ENCODE measurements at regions not wholly inside any gene's neighbourhood (a gene's known extent, or its start where the extent isn't known, plus 50 kb on each side); places are given as distances from the start of the nearest gene placed in this dataset.
"Not testable (repeated sequence)": the region's sequence is repeated elsewhere in the genome, so short reads cannot be mapped to it uniquely, and the experiment has no call there.

- DNase-seq: no peak
These were observed 401.4 kb upstream of the C16orf82 start for GRCh38 chr16:26665166-26665939.

GRCh38 chr16:26666486-26666885 is 400.2 kb upstream of the C16orf82 start:
- no peak for DNase-seq

- no peak for DNase-seq
These were observed 399.4 kb upstream of the C16orf82 start for GRCh38 chr16:26667307-26667706.

- DNase-seq: no peak
These were observed 398.7 kb upstream of the C16orf82 start for GRCh38 chr16:26668026-26668425.

GRCh38 chr16:26672206-26672605 is 394.5 kb upstream of the C16orf82 start:
- DNase-seq: no peak

- no peak for DNase-seq
These were observed 393.7 kb upstream of the C16orf82 start for GRCh38 chr16:26673011-26673410.

- no peak for DNase-seq
These were observed 386.1 kb upstream of the C16orf82 start for GRCh38 chr16:26680671-26681070.

- DNase-seq: no peak
These were observed 378.6 kb upstream of the C16orf82 start for GRCh38 chr16:26688105-26688504.

- no peak for DNase-seq
These were observed 378.0 kb upstream of the C16orf82 start for GRCh38 chr16:26688699-26689098.

GRCh38 chr16:26692658-26693057 is 374.1 kb upstream of the C16orf82 start:
- DNase-seq: no peak

- no peak for DNase-seq
These were observed 368.9 kb upstream of the C16orf82 start for GRCh38 chr16:26697807-26698206.

GRCh38 chr16:26700250-26700649 is 366.5 kb upstream of the C16orf82 start:
- DNase-seq: no peak

GRCh38 chr16:26701243-26701886 is 365.4 kb upstream of the C16orf82 start:
- no peak for DNase-seq

GRCh38 chr16:26705346-26705745 is 361.4 kb upstream of the C16orf82 start:
- DNase-seq: no peak

GRCh38 chr16:26708428-26708827 is 358.3 kb upstream of the C16orf82 start:
- no peak for DNase-seq

- DNase-seq: no peak
These were observed 357.6 kb upstream of the C16orf82 start for GRCh38 chr16:26709175-26709574.

- no peak for DNase-seq
These were observed 357.0 kb upstream of the C16orf82 start for GRCh38 chr16:26709754-26710153.

- no peak for DNase-seq
These were observed 356.3 kb upstream of the C16orf82 start for GRCh38 chr16:26710450-26710849.

- DNase-seq: no peak
These were observed 353.9 kb upstream of the C16orf82 start for GRCh38 chr16:26712876-26713275.

- no peak for DNase-seq
These were observed 350.8 kb upstream of the C16orf82 start for GRCh38 chr16:26715969-26716368.

GRCh38 chr16:26717826-26718225 is 348.9 kb upstream of the C16orf82 start:
- no peak for DNase-seq

- DNase-seq: no peak
These were observed 345.4 kb upstream of the C16orf82 start for GRCh38 chr16:26721290-26721689.

GRCh38 chr16:26721957-26722356 is 344.8 kb upstream of the C16orf82 start:
- DNase-seq: not testable (repeated sequence)

- DNase-seq: no peak
These were observed 342.5 kb upstream of the C16orf82 start for GRCh38 chr16:26724189-26724588.

GRCh38 chr16:26727848-26728247 is 338.9 kb upstream of the C16orf82 start:
- no peak for DNase-seq
